ENCODE measurements at regions not wholly inside any gene's neighbourhood (a gene's known extent, or its start where the extent isn't known, plus 50 kb on each side); places are given as distances from the start of the nearest gene placed in this dataset.

DNA sequence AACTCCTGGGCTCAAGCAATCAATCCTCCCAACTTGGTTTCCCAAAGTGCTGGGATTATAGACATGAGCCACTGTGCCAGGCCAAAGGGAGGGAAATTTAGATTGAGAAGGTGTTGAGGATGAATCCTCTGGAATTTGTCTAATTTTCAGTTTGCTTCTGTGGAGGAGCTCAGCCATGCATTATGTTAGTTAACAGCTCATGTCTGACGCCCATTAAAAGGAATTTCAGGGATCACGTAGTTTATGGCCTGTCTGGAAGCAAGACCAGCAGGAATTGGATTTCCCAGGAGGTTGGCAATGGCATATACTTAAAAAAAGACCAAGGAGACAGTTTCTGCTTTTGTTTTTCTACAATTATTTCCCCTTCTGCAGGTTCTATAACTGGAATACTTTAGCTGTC is 165.7 kb downstream of the OTUD1 start:
- TF ChIP-seq, protein P1, sequence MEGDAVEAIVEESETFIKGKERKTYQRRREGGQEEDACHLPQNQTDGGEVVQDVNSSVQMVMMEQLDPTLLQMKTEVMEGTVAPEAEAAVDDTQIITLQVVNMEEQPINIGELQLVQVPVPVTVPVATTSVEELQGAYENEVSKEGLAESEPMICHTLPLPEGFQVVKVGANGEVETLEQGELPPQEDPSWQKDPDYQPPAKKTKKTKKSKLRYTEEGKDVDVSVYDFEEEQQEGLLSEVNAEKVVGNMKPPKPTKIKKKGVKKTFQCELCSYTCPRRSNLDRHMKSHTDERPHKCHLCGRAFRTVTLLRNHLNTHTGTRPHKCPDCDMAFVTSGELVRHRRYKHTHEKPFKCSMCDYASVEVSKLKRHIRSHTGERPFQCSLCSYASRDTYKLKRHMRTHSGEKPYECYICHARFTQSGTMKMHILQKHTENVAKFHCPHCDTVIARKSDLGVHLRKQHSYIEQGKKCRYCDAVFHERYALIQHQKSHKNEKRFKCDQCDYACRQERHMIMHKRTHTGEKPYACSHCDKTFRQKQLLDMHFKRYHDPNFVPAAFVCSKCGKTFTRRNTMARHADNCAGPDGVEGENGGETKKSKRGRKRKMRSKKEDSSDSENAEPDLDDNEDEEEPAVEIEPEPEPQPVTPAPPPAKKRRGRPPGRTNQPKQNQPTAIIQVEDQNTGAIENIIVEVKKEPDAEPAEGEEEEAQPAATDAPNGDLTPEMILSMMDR (conservative IDR thresholded peaks at IDR 0.05) = no peak
- no peak for TF ChIP-seq ZFX (IDR thresholded peaks at IDR 0.05)

Measured in C4-2B (cell line).